ENCODE measurements at regions not wholly inside any gene's neighbourhood (a gene's known extent, or its start where the extent isn't known, plus 50 kb on each side); places are given as distances from the start of the nearest gene placed in this dataset.
"Not testable (repeated sequence)": the region's sequence is repeated elsewhere in the genome, so short reads cannot be mapped to it uniquely, and the experiment has no call there.

GRCh38 chr6:4256969-4257368 is 121.6 kb upstream of the ECI2 start:
- DNase-seq (ENCODE audit: low read depth): no peak

DNA sequence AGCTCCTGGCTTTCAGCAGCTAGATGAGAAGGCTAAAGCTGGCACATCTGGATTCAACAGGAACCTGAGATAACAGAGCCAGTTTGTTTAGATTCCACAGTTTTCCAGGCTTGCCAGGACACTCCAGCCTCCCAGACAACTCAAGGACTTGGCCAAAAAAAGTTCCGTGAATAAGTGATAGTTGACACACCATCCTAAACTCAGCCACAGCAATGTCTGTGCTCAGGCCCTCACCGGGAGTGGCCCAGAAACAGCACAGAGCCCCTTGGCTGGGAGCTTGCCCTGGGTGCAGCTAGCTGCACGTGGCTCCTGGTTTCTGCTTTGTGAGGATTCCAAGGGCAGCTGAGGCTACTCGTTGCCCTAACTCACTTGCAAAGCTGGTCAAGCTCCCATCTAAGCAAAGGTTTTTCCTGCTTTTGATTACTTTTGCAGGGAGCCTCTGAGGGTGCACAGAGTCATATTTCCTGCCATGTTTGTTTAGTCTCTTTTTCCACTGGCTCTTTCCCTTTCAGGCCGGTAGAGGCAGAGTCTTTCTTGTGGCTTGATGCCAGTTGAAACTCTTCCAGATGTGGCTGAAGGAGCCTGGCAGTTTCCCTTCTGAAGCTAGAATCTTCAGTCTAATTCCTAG is 118.3 kb upstream of the ECI2 start:
- DNase-seq (ENCODE audit: low read depth): no peak

- DNase-seq (ENCODE audit: low read depth): not testable (repeated sequence)
Measured at GRCh38 chr6:4252445-4252844, 117.1 kb upstream of the ECI2 start.

DNA sequence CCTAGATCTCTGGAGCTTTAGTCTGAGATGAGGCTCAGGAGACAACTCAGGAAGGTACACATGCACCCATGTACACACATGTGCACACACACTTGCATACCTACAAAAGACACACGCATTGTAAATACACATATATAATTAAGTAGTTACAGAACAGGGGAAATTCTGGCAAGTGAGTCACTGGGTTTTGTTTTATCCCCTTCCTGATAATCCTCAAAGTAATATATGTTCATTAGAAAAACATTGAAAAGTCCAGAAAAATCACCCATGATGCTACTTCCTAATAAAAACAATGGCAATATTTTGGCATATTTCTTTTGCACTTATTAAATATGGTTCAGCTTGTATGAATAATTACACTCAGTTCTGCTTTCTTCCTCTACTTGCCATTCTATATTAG is 115.3 kb upstream of the ECI2 start:
- DNase-seq (ENCODE audit: low read depth): no peak

DNA sequence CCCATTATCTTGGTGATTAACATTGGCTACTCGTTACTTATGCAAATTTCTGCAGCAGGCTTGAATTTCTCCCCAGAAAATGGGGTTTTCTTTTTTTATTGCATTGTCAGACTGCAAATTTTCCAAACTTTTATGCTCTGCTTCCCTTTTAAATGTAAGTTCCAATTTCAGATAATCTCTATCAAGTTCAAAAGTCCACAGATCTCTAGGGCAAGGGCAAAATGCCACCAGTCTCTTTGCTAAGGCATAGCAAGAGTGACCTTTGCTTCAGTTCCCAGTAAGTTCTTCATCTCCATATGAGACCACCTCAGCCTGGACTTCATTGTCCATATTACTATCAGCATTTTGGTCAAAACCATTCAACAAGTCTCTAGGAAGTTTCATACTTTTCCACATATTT is 108.5 kb upstream of the ECI2 start:
- not testable (repeated sequence) for DNase-seq (ENCODE audit: low read depth)

DNA sequence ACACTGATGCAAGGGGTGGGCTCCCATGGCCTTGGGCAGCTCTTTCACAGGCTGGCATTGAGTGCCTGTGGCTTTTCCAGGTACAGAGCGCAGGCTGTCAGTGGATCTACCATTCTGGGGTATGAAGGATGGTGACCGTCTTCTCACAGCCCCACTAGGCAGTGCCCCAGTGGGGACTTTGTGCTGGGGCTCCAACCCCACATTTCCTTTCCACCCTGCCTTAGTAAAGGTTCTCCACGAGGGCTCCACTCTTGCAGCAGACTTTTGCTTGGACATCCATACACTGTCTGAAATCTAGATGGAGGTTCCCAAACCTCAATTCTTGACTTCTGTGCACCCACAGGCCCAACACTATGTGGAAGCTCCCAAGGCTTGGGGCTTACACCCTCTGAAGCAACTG is 107.9 kb upstream of the ECI2 start:
- no peak for DNase-seq (ENCODE audit: low read depth)

DNA sequence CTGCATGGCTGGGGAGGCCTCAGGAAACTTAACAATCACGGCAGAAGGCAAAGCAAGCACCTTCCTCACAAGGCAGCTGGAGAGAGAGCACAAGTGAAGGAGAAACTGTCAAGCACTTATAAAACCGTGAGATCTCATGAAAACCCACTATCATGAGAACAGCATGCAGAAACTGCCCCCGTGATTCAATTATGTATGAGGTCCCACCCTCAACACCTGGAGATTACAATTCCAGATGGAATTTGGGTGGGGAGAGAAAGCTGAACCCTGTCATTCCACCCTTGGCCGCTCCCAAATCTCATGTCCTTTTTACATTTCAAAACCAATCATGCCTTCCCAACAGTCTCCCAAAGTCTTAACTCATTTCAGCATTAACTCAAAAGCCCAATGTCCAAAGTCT is 107.2 kb upstream of the ECI2 start:
- no peak for DNase-seq (ENCODE audit: low read depth)

DNA sequence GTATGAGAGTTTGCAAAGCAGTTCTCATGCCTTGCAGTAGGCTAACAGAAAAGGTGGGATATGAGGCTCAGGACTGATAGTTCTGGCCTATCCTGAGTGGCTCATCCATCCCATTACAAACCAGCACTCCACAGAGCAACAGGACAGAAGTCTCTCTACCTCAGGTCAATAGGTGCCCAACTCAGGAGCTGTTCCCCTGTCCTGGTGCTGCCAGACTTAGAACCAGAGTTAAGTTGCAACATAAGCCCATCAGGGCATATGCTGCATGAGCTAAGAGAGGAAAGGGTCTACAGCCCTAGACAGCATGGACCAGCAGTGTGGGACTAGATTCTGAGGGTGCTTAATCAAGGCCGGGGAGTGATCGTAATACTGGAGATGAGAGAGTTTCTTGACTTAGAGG is 104.8 kb upstream of the ECI2 start:
- no peak for DNase-seq (ENCODE audit: low read depth)

DNA sequence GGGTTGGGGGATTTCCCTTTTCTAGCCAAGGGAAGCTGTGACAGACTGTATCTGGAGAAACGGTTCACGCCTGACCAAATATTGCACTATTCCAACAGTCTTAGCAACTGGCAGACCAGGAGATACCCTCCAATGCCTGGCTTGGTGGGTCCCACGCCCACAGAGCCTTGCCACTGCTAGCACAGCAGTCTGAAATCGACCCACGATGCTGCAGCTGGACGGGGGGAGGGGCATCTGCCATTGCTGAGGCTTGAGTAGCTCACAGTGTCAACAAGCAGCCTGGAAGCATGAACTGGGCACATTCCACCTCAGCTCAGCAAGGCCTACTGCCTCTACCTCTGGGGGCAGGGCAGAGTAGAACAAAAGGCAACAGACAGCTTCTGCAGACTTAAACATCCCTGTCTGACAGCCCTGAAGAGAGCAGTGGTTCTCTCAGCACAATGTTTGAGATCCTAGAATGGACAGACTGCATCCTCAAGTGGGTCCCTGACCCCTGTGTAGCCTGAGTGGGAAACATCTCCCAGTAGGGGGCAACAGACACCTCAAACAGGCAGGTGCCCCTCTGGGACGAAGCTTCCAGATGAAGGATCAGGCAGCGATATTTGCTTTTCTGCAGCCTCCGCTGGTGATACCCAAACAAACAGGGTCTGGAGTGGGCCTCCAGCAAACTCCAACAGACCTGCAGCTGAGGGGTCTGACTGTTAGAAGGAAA is 89.9 kb upstream of the ECI2 start:
- no peak for DNase-seq (ENCODE audit: low read depth)

GRCh38 chr6:4224067-4224978 is 88.9 kb upstream of the ECI2 start:
- no peak for DNase-seq (ENCODE audit: low read depth)

- no peak for DNase-seq (ENCODE audit: low read depth)
Measured at GRCh38 chr6:4220558-4220957, 85.2 kb upstream of the ECI2 start.

DNA sequence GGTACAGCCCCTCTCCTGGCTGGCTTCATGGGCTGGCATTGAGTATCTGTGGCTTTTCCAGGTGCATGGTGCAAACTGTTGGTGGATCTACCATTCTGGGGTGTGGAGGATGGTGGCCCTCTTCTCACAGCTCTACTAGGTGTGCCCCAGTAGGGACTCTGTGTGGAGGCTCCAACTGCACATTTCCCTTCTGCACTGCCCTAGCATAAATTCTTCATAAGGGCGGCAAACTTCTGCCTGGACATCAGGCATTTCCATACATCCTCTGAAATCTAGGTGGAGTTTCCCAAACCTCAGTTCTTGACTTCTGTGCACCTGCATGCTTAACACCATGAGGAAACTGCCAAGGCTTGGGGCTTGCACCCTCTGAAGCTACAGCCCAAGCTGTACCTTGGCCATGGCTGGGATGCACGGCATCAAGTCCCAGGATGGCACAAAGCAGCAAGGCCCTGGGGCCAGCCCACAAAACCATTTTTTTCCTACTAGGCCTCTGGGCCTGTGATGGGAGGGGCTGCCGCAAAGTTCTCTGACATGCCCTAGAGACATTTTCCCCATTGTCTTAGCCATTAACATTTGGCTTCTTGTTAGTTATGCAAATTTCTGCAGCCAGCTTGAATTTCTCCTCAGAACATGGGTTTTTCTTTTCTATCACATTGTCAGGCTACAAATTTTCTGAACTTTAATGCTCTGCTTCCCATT is 83.4 kb upstream of the ECI2 start:
- not testable (repeated sequence) for DNase-seq (ENCODE audit: low read depth)

- no peak for DNase-seq (ENCODE audit: low read depth)
Measured at GRCh38 chr6:4212588-4212987, 77.2 kb upstream of the ECI2 start.

DNA sequence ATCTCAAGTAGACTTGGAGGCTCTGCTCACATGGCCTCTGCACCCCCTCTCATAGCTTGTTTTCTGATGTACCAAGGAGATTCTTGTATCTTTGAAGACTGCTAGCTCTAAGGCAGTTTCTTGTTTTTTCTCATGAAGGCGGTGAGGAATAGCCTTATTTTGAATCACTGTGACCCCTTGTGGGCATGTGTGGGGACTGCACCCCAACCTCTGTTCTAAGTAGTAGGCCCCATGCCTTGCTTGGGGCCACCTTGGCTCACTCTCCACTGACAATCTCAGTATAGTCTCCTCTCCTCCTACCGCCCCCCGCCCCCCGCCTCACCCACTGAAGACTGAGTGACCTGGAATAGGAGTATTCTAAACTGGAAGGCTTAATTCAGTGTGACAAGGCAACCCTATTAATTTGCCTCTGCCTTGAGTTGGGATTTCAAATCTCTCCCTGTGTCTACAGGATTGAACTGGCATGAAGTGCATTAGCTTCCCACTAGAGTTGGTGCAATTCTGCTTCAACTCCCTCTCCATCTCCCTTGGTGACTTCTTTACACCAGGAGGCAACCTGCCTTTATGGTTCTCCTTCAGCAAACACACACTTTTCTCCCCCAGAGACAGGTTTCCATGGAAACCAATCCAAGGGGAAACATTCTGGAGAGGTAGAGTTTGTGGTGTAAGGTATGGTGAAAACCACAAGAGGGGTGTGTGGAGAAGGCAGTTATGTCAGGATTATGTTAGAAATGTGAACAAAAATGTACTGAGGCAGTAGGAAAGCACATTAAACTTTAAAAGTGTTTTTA is 75.4 kb upstream of the ECI2 start:
- peak; percentile 30 for DNase-seq (ENCODE audit: low read depth)

- DNase-seq (ENCODE audit: low read depth): no peak
Measured at GRCh38 chr6:4209196-4209595, 73.8 kb upstream of the ECI2 start.

GRCh38 chr6:4208158-4208557 is 72.8 kb upstream of the ECI2 start:
- no peak for DNase-seq (ENCODE audit: low read depth)

DNA sequence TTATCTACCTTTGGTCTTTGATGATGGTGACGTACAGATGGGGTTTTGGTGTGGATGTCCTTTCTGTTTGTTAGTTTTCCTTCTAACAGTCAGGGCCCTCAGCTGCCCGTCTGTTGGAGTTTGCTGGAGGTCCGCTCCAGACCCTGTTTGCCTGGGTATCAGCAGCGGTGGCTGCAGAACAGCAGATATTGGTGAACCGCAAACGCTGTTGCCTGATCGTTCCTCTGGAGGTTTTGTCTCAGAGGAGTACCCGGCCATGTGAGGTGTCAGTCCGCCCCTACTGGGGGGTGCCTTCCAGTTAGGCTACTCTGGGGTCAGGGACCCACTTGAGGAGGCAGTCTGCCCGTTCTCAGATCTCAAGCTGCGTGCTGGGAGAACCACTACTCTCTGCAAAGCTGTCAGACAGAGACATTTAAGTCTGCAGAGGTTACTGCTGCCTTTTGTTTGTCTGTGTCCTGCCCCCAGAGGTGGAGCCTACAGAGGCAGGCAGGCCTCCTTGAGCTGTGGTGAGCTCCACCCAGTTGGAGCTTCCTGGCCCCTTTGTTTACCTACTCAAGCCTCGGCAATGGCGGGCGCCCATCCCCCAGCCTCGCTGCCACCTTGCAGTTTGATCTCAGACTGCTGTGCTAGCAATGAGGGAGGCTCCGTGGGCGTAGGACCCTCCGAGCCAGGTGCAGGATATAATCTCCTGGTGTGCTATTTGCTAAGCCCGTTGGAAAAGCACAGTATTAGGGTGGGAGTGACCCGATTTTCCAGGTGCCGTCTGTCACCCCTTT is 68.5 kb upstream of the ECI2 start:
- DNase-seq (ENCODE audit: low read depth): not testable (repeated sequence)

DNA sequence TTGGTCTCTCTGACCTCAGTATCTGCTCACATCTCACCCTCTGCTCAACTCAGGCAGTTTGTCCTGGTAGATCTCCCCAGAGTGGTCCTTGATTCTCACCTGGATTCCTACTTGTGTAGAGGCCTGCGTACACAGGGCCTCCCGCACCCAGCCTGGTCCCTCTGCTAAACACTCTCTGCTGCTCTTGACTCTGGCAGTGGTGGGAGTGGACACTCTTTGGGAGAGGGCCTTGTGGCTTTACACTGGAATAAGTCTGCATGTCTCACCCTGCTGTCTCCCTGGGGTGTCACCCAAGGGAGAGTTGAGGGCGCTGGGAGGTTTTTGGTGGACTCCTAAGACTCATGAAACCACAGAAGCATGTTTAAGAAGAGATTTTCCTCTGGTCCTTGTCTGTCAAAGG is 57.3 kb upstream of the ECI2 start:
- no peak for DNase-seq (ENCODE audit: low read depth)

- DNase-seq (ENCODE audit: low read depth): no peak
Measured at GRCh38 chr6:4192173-4192572, 56.8 kb upstream of the ECI2 start.

GRCh38 chr6:4191271-4191721 is 55.9 kb upstream of the ECI2 start:
- DNase-seq (ENCODE audit: low read depth): no peak

DNA sequence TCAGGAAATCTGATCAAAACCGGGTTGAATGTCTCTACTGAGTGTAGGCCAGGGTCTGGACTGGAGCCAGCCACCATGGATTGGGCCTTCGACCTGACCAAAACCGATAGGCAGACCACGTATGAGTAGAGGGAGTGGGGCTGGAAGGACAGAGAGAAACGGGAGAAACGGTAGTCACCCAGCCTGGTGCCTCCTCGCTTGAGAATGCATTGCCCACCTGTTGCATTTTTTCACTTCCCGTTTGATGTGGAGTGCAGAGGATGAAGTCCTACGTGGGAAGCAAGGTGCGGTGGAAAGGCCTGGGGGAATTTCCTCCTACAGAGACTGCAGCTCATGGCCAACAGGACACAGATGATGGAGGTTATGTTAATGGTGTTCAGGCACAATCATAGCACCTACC is 53.9 kb upstream of the ECI2 start:
- DNase-seq (ENCODE audit: low read depth): no peak

Data from activated gamma-delta T cell treated with anti-CD3 and anti-CD28 coated beads, Interleukin-2, amount 50 U/mL, for 16 hours (primary cell).